T-helper 2 cell (primary cell): ENCODE measurements at regions not wholly inside any gene's neighbourhood (a gene's known extent, or its start where the extent isn't known, plus 50 kb on each side); places are given as distances from the start of the nearest gene placed in this dataset.
"Not testable (repeated sequence)": the region's sequence is repeated elsewhere in the genome, so short reads cannot be mapped to it uniquely, and the experiment has no call there.

Source experiments
- DNase-seq, 5 experiments: peaks; one replicate each; pipeline versions ENCODE4 v3.0.0 to v3.0.0-alpha.2; 2012 to 2022

DNA sequence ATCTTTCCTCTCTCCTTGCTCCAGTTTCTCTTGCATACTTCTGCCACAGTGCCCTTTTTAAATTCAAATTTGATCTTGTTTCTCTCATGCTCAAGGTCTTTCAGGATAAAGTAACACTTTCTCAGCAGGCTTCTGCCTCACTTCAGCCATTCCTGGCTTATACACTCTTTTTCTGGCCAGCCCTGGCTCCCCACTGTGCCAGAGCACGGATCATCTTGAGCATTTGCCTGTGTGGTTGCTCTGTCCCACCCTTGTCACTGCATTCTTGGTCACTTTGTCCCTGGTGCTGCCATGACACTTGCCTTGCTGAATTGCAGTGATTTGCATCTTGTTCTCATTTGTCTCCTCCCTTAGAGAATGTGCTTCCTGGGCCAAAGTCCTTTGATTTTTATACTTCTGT, 634.3 kb downstream of the TMEM182 start:
- DNase-seq, result no peak

DNA sequence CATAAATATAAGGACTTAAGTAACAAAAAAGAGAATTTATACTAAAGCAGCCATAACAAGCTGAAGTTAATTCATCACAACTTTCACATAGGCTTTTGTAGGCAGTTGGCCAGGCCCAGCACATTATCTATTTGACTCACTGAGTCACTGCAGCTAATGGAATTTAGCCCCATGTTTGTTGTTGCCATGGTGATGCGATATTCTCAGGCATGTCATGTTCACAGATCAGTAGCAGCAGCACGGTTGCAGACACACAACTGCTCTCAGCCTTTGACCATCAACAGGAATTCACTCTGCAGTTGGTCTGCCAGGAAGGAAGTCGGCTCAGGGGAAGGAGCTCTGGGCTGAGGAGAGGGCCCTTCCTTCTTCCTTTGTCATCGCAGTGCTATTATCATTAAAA, 639.8 kb downstream of the TMEM182 start:
- no peak for DNase-seq

GRCh38 chr2:103402336-103402735, 640.5 kb downstream of the TMEM182 start:
- DNase-seq, result no peak

GRCh38 chr2:103402944-103403343, 641.1 kb downstream of the TMEM182 start:
- no peak for DNase-seq

GRCh38 chr2:103403388-103403787, 641.6 kb downstream of the TMEM182 start:
- DNase-seq, result not testable (repeated sequence)

GRCh38 chr2:103410221-103410620, 648.4 kb downstream of the TMEM182 start:
- no peak for DNase-seq

DNA sequence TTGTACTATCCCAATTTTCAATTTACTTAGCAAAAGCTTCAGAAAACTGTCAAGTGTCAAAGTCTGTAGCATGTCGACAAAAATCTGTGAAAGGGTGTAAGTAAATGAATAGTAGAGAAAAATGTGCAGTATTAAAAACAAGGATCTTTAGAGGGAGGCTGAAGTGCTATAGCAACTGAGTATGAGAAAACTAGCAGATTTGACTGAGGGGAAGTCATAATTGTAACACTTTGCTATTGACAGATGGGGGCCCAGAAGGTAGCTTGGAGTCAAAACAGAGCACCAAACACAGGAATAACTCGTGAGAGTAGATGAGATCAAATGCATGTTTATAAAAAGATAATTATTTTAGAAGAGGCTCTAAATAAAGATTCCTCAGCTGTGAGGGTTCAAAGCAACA, 657.7 kb downstream of the TMEM182 start:
- no peak for DNase-seq

- no peak for DNase-seq
Observed at GRCh38 chr2:103423100-103423499, 661.3 kb downstream of the TMEM182 start.

DNA sequence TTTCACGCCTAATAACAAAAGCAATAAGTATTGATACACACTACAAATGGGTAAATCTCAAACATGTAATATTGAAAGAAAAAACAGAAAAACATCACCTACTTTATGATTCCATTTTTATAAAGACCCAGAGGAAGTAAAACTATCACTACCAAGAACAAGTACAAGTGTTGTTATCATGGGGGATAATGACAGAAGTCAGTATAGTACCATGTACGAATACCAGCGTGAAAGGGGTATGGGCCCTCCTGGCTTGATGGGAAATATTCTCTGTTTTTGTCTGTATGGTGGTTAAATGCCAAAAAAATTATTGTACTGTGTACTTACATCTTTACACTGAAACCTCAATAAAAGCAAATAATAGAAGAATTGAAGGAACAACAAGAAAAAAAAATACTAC, 665.7 kb downstream of the TMEM182 start:
- DNase-seq, result no peak

- DNase-seq, result no peak
Observed at GRCh38 chr2:103430191-103430590, 668.4 kb downstream of the TMEM182 start.

- no peak for DNase-seq
Observed at GRCh38 chr2:103435010-103435409, 673.2 kb downstream of the TMEM182 start.

DNA sequence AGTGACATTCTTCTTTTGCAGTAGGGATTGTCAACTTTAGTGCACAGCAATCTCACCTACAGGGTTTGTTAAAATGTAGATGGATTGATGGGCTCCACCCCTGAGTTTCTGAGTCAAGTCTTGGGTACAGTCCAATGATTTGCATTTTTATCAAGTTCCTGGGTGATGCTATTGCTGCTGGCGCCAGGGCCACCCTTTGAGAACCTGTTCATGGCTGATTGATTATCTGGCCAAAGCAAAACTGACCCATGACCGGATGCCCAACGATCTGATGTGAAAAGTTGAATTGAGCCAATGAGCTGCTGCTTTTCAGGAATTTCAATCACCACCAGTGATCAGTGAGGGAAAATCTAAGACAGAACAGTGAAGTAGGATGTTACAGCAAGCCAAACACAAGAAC, 675.3 kb downstream of the TMEM182 start:
- DNase-seq, result no peak

- no peak for DNase-seq
Observed at GRCh38 chr2:103445347-103445746, 683.5 kb downstream of the TMEM182 start.

DNA sequence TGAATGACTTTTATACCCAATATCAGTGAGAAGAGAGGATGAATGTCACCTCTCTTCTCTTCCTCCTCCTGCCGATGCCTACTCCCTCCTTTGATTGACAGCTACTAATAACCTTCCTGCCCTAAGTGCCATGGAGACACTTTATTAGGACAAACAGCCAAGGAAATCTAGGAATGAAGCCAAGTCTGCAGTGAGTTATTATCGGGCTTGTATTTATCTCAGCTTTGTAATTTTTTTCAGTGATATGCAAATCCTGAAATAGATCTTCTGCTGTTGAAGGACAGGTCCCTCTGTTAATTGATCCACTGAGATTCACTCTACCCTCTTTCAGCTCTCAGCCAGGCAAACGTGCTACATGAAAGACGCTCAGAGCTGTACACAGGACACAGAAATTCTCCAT, 686.7 kb downstream of the TMEM182 start:
- DNase-seq, result no peak

- DNase-seq, result no peak
Observed at GRCh38 chr2:103451283-103451682, 689.5 kb downstream of the TMEM182 start.

DNA sequence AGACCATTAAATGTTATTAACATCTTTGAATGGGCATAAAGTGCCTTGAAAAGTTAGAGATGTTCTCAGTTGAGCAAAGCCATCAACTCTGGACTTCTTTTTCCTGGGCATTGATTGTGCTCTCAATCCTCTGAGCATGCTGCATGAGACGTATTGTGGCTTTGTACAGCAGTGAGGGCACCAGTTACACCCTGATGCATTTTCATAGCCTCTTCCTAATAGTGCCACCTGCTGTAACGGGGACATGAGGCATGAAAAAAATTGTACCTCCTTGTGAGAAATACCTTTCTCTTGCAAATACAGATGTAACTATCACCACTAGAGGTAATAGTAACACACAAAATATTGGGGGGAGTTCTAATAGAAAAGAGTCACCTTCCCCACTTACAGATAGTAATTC, 697.5 kb downstream of the TMEM182 start:
- DNase-seq, result no peak

DNA sequence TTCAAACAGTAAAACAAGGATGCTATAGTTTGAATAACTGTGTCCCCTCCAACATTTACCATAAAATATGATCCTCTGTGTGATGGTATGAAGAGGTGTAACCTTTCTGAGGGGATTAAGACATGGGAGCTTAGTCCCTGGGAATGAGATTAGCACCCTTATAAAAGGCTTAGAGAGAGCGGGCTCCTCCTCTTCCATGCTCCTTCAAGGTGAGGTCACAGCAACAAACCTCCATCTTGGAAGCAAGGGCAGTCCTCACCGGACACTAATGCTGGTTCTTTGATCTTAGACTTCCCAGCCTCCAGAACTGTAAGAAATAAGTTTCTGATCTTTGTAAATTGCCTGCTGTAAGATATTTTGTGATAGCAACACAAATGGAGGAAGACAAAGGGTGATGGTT, 700.3 kb downstream of the TMEM182 start:
- DNase-seq, result no peak

GRCh38 chr2:103462712-103463111, 700.9 kb downstream of the TMEM182 start:
- DNase-seq, result no peak

DNA sequence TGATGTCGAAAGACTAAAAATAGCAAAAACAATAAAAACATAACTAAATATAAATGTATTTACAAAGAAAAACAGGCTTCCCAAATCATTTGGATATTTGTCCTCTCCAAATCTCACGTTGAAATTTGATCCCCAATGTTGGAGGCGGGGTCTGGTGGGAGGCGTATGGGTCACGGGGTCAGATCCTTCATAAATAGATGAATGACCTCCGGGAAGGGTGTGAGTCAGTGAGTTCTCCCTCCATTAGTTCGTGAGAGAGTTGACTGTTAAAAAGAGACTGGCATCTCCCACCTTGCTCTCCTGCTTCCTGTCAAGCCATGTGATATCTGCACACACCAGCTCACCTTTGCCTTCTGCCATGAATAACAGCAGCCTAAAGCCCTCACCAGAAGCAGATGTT, 703.0 kb downstream of the TMEM182 start:
- DNase-seq, result no peak

DNA sequence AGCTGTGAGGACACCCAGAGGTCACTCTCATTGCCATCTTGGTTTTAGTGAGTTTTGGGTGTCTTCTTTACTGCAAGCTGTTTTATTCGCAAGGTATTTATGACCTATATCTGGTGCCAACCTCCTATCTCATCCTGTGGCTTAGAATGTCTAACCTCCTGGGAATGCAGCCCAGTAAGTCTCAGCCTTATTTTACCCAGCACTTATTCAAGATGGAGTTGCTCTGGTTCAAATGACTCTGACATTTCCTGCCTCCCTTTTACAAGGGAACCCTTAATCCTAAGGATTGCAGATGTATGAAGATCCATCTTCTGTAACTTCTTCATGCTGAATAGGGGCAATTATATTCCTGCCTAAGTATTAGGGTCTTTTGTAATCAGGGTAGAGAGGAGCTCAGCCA, 708.0 kb downstream of the TMEM182 start:
- DNase-seq, result no peak

DNA sequence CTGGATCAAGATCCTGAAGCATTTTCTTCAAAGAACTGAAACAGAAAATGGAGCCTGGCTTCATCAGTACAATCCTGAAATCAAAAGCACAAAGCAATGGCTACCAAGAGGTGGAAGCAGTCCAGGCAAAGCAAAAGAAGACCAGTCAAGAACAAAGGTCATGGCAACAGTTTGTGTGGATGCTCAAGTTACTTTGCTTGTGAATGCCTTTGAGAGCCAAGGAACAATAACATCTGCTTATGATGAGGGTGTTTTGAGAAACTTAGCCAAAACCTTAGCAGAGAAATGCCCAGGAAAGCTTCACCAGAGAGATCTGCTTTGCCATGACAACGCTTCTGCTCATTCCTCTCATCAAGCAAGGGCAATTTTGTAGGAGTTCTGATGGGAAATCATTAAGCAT, 723.1 kb downstream of the TMEM182 start:
- DNase-seq, result no peak

GRCh38 chr2:103496850-103497249, 735.0 kb downstream of the TMEM182 start:
- no peak for DNase-seq

DNA sequence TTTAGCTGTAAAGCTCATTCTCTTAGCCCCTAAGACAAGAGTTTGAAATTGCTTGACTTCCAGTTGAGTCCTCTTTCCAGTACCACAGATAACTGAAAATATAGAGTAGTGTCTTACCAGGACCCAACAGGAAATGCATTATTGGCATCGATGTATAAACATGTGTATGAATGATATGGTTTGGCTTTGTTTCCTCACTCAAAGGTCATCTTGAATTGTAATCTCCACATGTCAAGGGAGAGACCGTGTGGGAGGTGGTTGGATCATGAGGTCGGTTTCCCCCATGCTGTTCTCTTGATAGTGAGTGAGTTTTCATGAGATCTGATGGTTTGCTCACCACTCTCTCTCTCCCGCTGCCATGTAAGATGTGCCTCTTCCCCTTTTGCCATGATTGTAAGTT, 745.0 kb downstream of the TMEM182 start:
- no peak for DNase-seq

- no peak for DNase-seq
Observed at GRCh38 chr2:103512442-103512841, 750.6 kb downstream of the TMEM182 start.

DNA sequence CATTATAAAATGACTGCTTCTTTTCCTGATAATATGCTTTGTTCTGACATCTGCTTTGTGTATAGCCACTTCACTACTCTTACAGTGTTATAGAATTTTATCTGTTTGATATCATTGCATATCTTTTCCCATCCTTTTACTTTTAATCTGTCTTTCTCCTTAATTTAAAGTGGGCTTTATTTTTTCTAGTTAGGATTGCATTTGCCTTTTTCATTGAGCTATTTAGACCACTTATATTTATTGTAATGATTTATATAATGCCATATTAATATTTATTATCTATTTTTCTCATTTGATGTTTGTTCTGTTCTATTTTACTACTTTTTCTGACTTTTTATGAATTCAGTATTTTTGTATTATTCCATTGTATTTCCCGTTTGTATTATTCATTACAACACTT, 758.7 kb downstream of the TMEM182 start:
- no peak for DNase-seq

GRCh38 chr2:103525756-103526155, 763.9 kb downstream of the TMEM182 start:
- DNase-seq, result no peak
